Liver (tissue), 8 donors: ENCODE measurements at regions not wholly inside any gene's neighbourhood (a gene's known extent, or its start where the extent isn't known, plus 50 kb on each side); places are given as distances from the start of the nearest gene placed in this dataset.

ENCODE experiments used
- DNase-seq: peaks from one replicate; pipeline ENCODE4 v3.0.0-alpha.2; 2017; ENCODE audit warnings: low spot score
- H3K27ac ChIP-seq, 2 donors: one replicate each; pipeline ENCODE4 v1.7.0; 2013; ENCODE audit warnings: inconsistent platforms in 2 of 2, low read length in 2 of 2, control low read depth in 1 of 2, low read depth in 1 of 2, mild to moderate bottlenecking in 1 of 2
- H3K27me3 ChIP-seq, 4 donors: one replicate each; pipeline versions ENCODE4 v1.6.1 to v1.7.0; 2013; ENCODE audit warnings: low read length in 3 of 4, inconsistent platforms in 1 of 4, mild to moderate bottlenecking in 1 of 4, moderate library complexity in 1 of 4; ENCODE audit not compliant: control insufficient read depth in 4 of 4, insufficient read depth in 4 of 4
- H3K36me3 ChIP-seq, 4 donors: one replicate each; pipeline versions ENCODE4 v1.6.1 to v1.7.0; 2013; ENCODE audit warnings: low read length in 3 of 4, mild to moderate bottlenecking in 3 of 4, low read depth in 1 of 4, moderate library complexity in 1 of 4; ENCODE audit not compliant: control insufficient read depth in 4 of 4, insufficient read depth in 3 of 4
- H3K4me1 ChIP-seq, 4 donors: one replicate each; pipeline versions ENCODE4 v1.6.1 to v1.7.0; 2013; ENCODE audit warnings: low read length in 3 of 4, mild to moderate bottlenecking in 3 of 4, moderate library complexity in 1 of 4; ENCODE audit not compliant: control insufficient read depth in 4 of 4, insufficient read depth in 4 of 4
- H3K4me3 ChIP-seq, 3 donors: one replicate each; pipeline versions ENCODE4 v1.6.1 to v1.7.0; 2013; ENCODE audit warnings: low read length in 3 of 3, control low read depth in 1 of 3, low read depth in 1 of 3, mild to moderate bottlenecking in 1 of 3
- H3K9ac ChIP-seq, 2 donors: one replicate each; pipeline ENCODE4 v1.7.0; 2013; ENCODE audit warnings: low read length in 2 of 2, mild to moderate bottlenecking in 2 of 2, moderate library complexity in 2 of 2, control low read depth in 1 of 2, low read depth in 1 of 2
- H3K9me3 ChIP-seq, 4 donors: one replicate each; pipeline versions ENCODE4 v1.6.1 to v1.7.0; 2013; ENCODE audit warnings: low read length in 3 of 4; ENCODE audit not compliant: control insufficient read depth in 4 of 4
- EGR1 ChIP-seq, 2 donors: IDR thresholded peaks; 2 replicates each; pipeline ENCODE4 v1.6.1; 2016 to 2018; ENCODE audit warnings: antibody characterized with exemption in 2 of 2, low read depth in 2 of 2
- FOXA1 ChIP-seq: IDR thresholded peaks from 2 replicates; pipeline ENCODE4 v1.6.1; 2016; ENCODE audit warnings: antibody characterized with exemption
- FOXA2 ChIP-seq: IDR thresholded peaks from 2 replicates; pipeline ENCODE4 v1.6.1; 2016; ENCODE audit warnings: antibody characterized with exemption
- GABPA ChIP-seq, 2 donors: IDR thresholded peaks in 1 of 2; conservative IDR thresholded peaks in 1 of 2; 2 replicates each; pipeline ENCODE4 v1.6.1; 2016; ENCODE audit warnings: antibody characterized with exemption in 2 of 2, mild to moderate bottlenecking in 1 of 2, moderate library complexity in 1 of 2
- HNF4A ChIP-seq, 2 donors: conservative IDR thresholded peaks; 2 replicates each; pipeline ENCODE4 v1.6.1; 2016; ENCODE audit warnings: antibody characterized with exemption in 2 of 2, mild to moderate bottlenecking in 2 of 2
- HNF4G ChIP-seq: IDR thresholded peaks from 2 replicates; pipeline ENCODE4 v1.6.1; 2016; ENCODE audit warnings: antibody characterized with exemption
- JUND ChIP-seq, 2 donors: IDR thresholded peaks; 2 replicates each; pipeline ENCODE4 v1.6.1; 2016; ENCODE audit warnings: antibody characterized with exemption in 2 of 2
- NR2F2 ChIP-seq: IDR thresholded peaks from 2 replicates; pipeline ENCODE4 v1.6.1; 2016; ENCODE audit warnings: antibody characterized with exemption
- RAD21 ChIP-seq, 2 donors: IDR thresholded peaks; 2 replicates each; pipeline ENCODE4 v1.6.1; 2016; ENCODE audit warnings: antibody characterized with exemption in 2 of 2, mild to moderate bottlenecking in 2 of 2
- RXRA ChIP-seq, 2 donors: IDR thresholded peaks; 2 replicates each; pipeline ENCODE4 v1.6.1; 2017 to 2018; ENCODE audit warnings: antibody characterized with exemption in 2 of 2, mild to moderate bottlenecking in 1 of 2
- SP1 ChIP-seq: IDR thresholded peaks from 2 replicates; pipeline ENCODE4 v1.6.1; 2018; ENCODE audit warnings: antibody characterized with exemption, mild to moderate bottlenecking
- YY1 ChIP-seq: IDR thresholded peaks from 2 replicates; pipeline ENCODE4 v1.6.1; 2016; ENCODE audit warnings: antibody characterized with exemption, mild to moderate bottlenecking
- WGBS: extraction: QIAGEN DNeasy Blood & Tissue Kit; methylation state at CpG from one replicate; pipeline ENCODE4 v1.1.7; 2013; 5-methylcytosine and 5-hydroxymethylcytosine counted together
- TF ChIP-seq, protein P1 (sequence below): IDR thresholded peaks from 2 replicates; pipeline ENCODE4 v1.6.1; 2016; ENCODE audit warnings: antibody characterized with exemption
- TF ChIP-seq, protein P2 (sequence below): IDR thresholded peaks from 2 replicates; pipeline ENCODE4 v1.6.1; 2016; ENCODE audit warnings: antibody characterized with exemption
- TF ChIP-seq, protein P3 (sequence below): IDR thresholded peaks from 2 replicates; pipeline ENCODE4 v1.6.1; 2016; ENCODE audit warnings: antibody characterized with exemption
- TF ChIP-seq, protein P4 (sequence below): IDR thresholded peaks from 2 replicates; pipeline ENCODE4 v1.6.1; 2016; ENCODE audit warnings: antibody characterized with exemption, mild to moderate bottlenecking
- TF ChIP-seq, protein P5 (sequence below): fragments of 150-350 bp; IDR thresholded peaks from 2 replicates; pipeline ENCODE4 v1.5.1; 2017; ENCODE audit warnings: improper control_type of control experiment, low read depth, low read length; ENCODE audit not compliant: missing input control
- donor health status: healthy.
- donor health status: healthy.
- donor health status: healthy.
- donor health status: healthy.
- donor health status: healthy.

DNA sequence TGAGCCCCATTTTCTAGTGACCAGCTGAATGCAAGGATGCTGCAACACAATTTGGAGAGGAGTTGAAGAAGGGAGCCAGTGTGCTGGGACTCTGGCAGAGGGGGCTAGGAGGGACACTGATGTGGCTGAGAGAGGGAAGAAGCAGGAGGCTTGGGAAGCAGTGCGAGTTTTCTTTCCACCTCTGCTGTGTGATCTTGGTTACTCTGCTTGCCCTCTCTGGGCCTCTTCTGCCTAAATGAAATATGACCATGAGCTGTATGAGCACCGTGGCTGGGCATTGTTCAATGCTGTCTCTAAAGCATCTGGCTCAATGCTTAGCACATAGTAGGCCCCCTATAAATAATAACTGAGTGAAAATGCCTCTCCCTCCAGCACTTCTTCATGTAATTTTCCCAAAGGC, 65.3 kb upstream of the PAX7 start:
- no peaks in the 10 kb centered on the region for H3K4me1 ChIP-seq
- H3K27ac ChIP-seq: no peak overlapping the region
- no peak for TF ChIP-seq RAD21 (IDR thresholded peaks at IDR 0.05)
- no peak for TF ChIP-seq JUND (IDR thresholded peaks at IDR 0.05)
- TF ChIP-seq, protein P1, sequence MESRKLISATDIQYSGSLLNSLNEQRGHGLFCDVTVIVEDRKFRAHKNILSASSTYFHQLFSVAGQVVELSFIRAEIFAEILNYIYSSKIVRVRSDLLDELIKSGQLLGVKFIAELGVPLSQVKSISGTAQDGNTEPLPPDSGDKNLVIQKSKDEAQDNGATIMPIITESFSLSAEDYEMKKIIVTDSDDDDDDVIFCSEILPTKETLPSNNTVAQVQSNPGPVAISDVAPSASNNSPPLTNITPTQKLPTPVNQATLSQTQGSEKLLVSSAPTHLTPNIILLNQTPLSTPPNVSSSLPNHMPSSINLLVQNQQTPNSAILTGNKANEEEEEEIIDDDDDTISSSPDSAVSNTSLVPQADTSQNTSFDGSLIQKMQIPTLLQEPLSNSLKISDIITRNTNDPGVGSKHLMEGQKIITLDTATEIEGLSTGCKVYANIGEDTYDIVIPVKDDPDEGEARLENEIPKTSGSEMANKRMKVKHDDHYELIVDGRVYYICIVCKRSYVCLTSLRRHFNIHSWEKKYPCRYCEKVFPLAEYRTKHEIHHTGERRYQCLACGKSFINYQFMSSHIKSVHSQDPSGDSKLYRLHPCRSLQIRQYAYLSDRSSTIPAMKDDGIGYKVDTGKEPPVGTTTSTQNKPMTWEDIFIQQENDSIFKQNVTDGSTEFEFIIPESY: no peak
- no peak for TF ChIP-seq HNF4A (conservative IDR thresholded peaks at IDR 0.05)
- TF ChIP-seq FOXA2: no peak
- TF ChIP-seq EGR1 (IDR thresholded peaks at IDR 0.05; ENCODE audit: low read depth in 2 of 2): no peak
- TF ChIP-seq YY1: no peak
- TF ChIP-seq, protein P2, sequence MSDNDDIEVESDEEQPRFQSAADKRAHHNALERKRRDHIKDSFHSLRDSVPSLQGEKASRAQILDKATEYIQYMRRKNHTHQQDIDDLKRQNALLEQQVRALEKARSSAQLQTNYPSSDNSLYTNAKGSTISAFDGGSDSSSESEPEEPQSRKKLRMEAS: no peak
- no peak for TF ChIP-seq FOXA1
- no peak for TF ChIP-seq HNF4G
- no peak for TF ChIP-seq NR2F2
- TF ChIP-seq GABPA (IDR thresholded peaks at IDR 0.05 in 1 of 2, conservative IDR thresholded peaks at IDR 0.05 in 1 of 2): no peak
- H3K27me3 ChIP-seq: peaks cover 0 to 8% (median 0%) of the 10 kb centered on the region in 4 donors
- DNase-seq: no peak
- no peaks in the 10 kb centered on the region for H3K36me3 ChIP-seq
- WGBS: 69% methylated on average over 2 of the region's 2 CpGs
- no peak overlapping the region for H3K4me3 ChIP-seq
- H3K9ac ChIP-seq: no peak overlapping the region
- H3K9me3 ChIP-seq: peaks cover 0 to 5% (median 4%) of the 10 kb centered on the region in 4 donors

DNA sequence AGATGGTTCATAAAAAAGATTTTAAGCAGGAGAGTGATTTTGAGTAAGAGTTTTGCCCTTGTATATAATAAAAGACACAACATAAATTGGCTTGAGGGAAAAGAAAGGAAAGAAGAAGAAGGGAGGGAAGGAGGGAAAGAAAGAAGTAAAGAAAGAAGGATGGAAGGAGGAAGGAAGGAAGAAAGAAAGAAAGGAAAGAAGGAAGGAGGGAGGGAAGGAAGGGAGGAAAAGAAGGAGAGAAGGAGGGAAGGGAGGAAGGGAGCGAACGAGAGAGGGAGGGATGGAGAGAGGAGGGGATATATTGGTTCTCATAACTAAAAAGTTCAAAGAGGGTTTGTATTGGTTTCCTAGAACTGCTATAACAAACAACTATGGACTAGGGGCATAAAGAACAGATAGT, 62.2 kb upstream of the PAX7 start:
- Histone ChIP-seq H3K4me3 (no peak overlapping the region), H3K27me3 (peaks cover 0 to 5% (median 0%) of the 10 kb centered on the region in 4 donors), H3K9me3 (peaks cover 0 to 5% (median 4%) of the 10 kb centered on the region in 4 donors), H3K4me1 (no peaks in the 10 kb centered on the region), H3K9ac (no peak overlapping the region), H3K36me3 (no peaks in the 10 kb centered on the region), H3K27ac (no peak overlapping the region)
- DNase-seq: no peak
- TF ChIP-seq FOXA2 (no peak), SP1 (no peak), YY1 (no peak), JUND (IDR thresholded peaks at IDR 0.05) (no peak), HNF4A (conservative IDR thresholded peaks at IDR 0.05) (no peak), RAD21 (IDR thresholded peaks at IDR 0.05) (no peak), RXRA (IDR thresholded peaks at IDR 0.05) (no peak), EGR1 (IDR thresholded peaks at IDR 0.05; ENCODE audit: low read depth in 2 of 2) (no peak), GABPA (IDR thresholded peaks at IDR 0.05 in 1 of 2, conservative IDR thresholded peaks at IDR 0.05 in 1 of 2) (no peak)
- TF ChIP-seq, protein P3, sequence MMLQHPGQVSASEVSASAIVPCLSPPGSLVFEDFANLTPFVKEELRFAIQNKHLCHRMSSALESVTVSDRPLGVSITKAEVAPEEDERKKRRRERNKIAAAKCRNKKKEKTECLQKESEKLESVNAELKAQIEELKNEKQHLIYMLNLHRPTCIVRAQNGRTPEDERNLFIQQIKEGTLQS: no peak
- TF ChIP-seq, protein P2: no peak
- 88% methylated on average over 2 of the region's 2 CpGs for WGBS

DNA sequence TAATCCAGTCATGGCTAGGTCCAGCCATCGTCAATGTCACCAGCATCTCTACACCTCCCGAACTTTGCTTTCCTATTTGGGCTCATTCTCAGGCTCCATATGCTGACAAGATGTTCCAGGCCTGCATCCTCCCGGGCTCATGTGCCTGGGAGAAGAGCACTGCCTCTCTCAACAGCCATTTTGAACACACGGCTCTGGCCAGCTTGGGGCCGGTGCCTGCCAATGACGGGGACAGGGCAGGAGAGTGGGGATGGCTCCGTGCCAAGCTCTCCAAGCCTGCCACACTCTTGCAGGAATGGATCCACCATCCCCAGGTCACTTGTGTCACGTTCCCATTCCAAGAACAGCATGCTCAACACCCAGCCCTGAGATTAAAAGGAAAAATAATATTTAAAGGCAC, 61.4 kb upstream of the PAX7 start:
- WGBS: 83% methylated on average over 8 of the region's 8 CpGs
- H3K36me3 ChIP-seq: no peaks in the 10 kb centered on the region
- no peak overlapping the region for H3K9ac ChIP-seq
- no peak overlapping the region for H3K4me3 ChIP-seq
- no peak for DNase-seq
- peaks cover 0 to 5% (median 4%) of the 10 kb centered on the region in 4 donors for H3K9me3 ChIP-seq
- H3K4me1 ChIP-seq: no peaks in the 10 kb centered on the region
- peaks cover 0 to 5% (median 0%) of the 10 kb centered on the region in 4 donors for H3K27me3 ChIP-seq
- no peak overlapping the region for H3K27ac ChIP-seq
- TF ChIP-seq RXRA (IDR thresholded peaks at IDR 0.05): no peak
- TF ChIP-seq, protein P4, sequence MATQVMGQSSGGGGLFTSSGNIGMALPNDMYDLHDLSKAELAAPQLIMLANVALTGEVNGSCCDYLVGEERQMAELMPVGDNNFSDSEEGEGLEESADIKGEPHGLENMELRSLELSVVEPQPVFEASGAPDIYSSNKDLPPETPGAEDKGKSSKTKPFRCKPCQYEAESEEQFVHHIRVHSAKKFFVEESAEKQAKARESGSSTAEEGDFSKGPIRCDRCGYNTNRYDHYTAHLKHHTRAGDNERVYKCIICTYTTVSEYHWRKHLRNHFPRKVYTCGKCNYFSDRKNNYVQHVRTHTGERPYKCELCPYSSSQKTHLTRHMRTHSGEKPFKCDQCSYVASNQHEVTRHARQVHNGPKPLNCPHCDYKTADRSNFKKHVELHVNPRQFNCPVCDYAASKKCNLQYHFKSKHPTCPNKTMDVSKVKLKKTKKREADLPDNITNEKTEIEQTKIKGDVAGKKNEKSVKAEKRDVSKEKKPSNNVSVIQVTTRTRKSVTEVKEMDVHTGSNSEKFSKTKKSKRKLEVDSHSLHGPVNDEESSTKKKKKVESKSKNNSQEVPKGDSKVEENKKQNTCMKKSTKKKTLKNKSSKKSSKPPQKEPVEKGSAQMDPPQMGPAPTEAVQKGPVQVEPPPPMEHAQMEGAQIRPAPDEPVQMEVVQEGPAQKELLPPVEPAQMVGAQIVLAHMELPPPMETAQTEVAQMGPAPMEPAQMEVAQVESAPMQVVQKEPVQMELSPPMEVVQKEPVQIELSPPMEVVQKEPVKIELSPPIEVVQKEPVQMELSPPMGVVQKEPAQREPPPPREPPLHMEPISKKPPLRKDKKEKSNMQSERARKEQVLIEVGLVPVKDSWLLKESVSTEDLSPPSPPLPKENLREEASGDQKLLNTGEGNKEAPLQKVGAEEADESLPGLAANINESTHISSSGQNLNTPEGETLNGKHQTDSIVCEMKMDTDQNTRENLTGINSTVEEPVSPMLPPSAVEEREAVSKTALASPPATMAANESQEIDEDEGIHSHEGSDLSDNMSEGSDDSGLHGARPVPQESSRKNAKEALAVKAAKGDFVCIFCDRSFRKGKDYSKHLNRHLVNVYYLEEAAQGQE: no peak
- TF ChIP-seq, protein P5, sequence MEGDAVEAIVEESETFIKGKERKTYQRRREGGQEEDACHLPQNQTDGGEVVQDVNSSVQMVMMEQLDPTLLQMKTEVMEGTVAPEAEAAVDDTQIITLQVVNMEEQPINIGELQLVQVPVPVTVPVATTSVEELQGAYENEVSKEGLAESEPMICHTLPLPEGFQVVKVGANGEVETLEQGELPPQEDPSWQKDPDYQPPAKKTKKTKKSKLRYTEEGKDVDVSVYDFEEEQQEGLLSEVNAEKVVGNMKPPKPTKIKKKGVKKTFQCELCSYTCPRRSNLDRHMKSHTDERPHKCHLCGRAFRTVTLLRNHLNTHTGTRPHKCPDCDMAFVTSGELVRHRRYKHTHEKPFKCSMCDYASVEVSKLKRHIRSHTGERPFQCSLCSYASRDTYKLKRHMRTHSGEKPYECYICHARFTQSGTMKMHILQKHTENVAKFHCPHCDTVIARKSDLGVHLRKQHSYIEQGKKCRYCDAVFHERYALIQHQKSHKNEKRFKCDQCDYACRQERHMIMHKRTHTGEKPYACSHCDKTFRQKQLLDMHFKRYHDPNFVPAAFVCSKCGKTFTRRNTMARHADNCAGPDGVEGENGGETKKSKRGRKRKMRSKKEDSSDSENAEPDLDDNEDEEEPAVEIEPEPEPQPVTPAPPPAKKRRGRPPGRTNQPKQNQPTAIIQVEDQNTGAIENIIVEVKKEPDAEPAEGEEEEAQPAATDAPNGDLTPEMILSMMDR: no peak
- TF ChIP-seq GABPA (IDR thresholded peaks at IDR 0.05 in 1 of 2, conservative IDR thresholded peaks at IDR 0.05 in 1 of 2): no peak
- TF ChIP-seq, protein P1: no peak
- no peak for TF ChIP-seq HNF4A (conservative IDR thresholded peaks at IDR 0.05)
- no peak for TF ChIP-seq YY1
- TF ChIP-seq FOXA2: no peak
- TF ChIP-seq EGR1 (IDR thresholded peaks at IDR 0.05; ENCODE audit: low read depth in 2 of 2): no peak
